HG02759 (cell line): ENCODE measurements at regions not wholly inside any gene's neighbourhood (a gene's known extent, or its start where the extent isn't known, plus 50 kb on each side); places are given as distances from the start of the nearest gene placed in this dataset.
"Not testable (repeated sequence)": the region's sequence is repeated elsewhere in the genome, so short reads cannot be mapped to it uniquely, and the experiment has no call there.

Experiments
- ATAC-seq: cut with Tn5 transposase; IDR thresholded peaks from one replicate; pipeline ENCODE4 v1.9.1; 2021; ENCODE audit warnings: mild to moderate bottlenecking, moderate library complexity; ENCODE audit not compliant: unreplicated experiment

GRCh38 chr6:27854421-27854820, 57.8 kb downstream of the OR2B2 start:
- no peak for ATAC-seq

GRCh38 chr6:27851440-27851839, 60.8 kb downstream of the OR2B2 start:
- no peak for ATAC-seq

GRCh38 chr6:27849001-27849400, 63.2 kb downstream of the OR2B2 start:
- not testable (repeated sequence) for ATAC-seq

GRCh38 chr6:27847706-27848105, 64.5 kb downstream of the OR2B2 start:
- ATAC-seq = no peak

GRCh38 chr6:27840572-27840971, 71.6 kb downstream of the OR2B2 start:
- no peak for ATAC-seq

GRCh38 chr6:27839626-27840475, 72.3 kb downstream of the OR2B2 start:
- no peak for ATAC-seq

GRCh38 chr6:27838945-27839625, 73.1 kb downstream of the OR2B2 start:
- peak; percentile 13 for ATAC-seq

- peak; percentile 76 for ATAC-seq
These were observed 73.9 kb downstream of the OR2B2 start for GRCh38 chr6:27838058-27838944.

- ATAC-seq = peak; percentile 6
These were observed 74.6 kb downstream of the OR2B2 start for GRCh38 chr6:27837625-27838057.

GRCh38 chr6:27836783-27837624, 75.2 kb downstream of the OR2B2 start:
- peak; percentile 37 for ATAC-seq

GRCh38 chr6:27836141-27836782, 75.9 kb downstream of the OR2B2 start:
- no peak for ATAC-seq

GRCh38 chr6:27834879-27835549, 77.2 kb downstream of the OR2B2 start:
- no peak for ATAC-seq

- ATAC-seq = no peak
These were observed 77.8 kb downstream of the OR2B2 start for GRCh38 chr6:27834384-27834783.

GRCh38 chr6:27831434-27832081, 80.6 kb downstream of the OR2B2 start:
- peak; percentile 91 for ATAC-seq

- peak; percentile 71 for ATAC-seq
These were observed 81.4 kb downstream of the OR2B2 start for GRCh38 chr6:27830600-27831433.

GRCh38 chr6:27830212-27830599, 82.0 kb downstream of the OR2B2 start:
- ATAC-seq = no peak

- ATAC-seq = no peak
These were observed 82.6 kb downstream of the OR2B2 start for GRCh38 chr6:27829453-27830211.
